AG04449 (cell line): ENCODE measurements at regions not wholly inside any gene's neighbourhood (a gene's known extent, or its start where the extent isn't known, plus 50 kb on each side); places are given as distances from the start of the nearest gene placed in this dataset.
"Not testable (repeated sequence)": the region's sequence is repeated elsewhere in the genome, so short reads cannot be mapped to it uniquely, and the experiment has no call there.

Source experiments
- CTCF ChIA-PET: fragments of 350-600 bp; formaldehyde crosslinking; extraction: SDS; loops from one replicate; lab custom pipeline; 2021; ENCODE audit warnings: antibody characterized with exemption; lab: Yijun Ruan, JAX
- POLR2A ChIA-PET: fragments of 400-600, 350-600 bp; formaldehyde crosslinking; extraction: SDS; loops from one replicate; lab custom pipeline; 2020; ENCODE audit warnings: antibody characterized with exemption, inconsistent platforms; lab: Yijun Ruan, JAX
- DNase-seq: peaks from one replicate; pipeline ENCODE4 v3.0.0-alpha.2; 2010; ENCODE audit warnings: low read depth, low spot score
- H3K4me3 ChIP-seq: 2 replicates; pipeline ENCODE4 v1.5.1; 2011; ENCODE audit warnings: low read depth, mild to moderate bottlenecking, control low read depth, low read length
- CTCF ChIP-seq: IDR thresholded peaks from one replicate; pipeline ENCODE4 v1.5.1; 2011; ENCODE audit warnings: mild to moderate bottlenecking, moderate library complexity, low read length, control low read depth, inconsistent platforms; ENCODE audit not compliant: insufficient read depth; ENCODE audit errors: missing control alignments

GRCh38 chr3:87553058-87553457, 276.7 kb upstream of the POU1F1 start:
- ChIA-PET CTCF (no interaction called here), POLR2A (no interaction called here)
- no peak for DNase-seq
- no peak overlapping the region for H3K4me3 ChIP-seq
- TF ChIP-seq CTCF = no peak

- H3K4me3 ChIP-seq = no peak overlapping the region
- no peak for DNase-seq
- ChIA-PET POLR2A (no interaction called here), CTCF (no interaction called here)
- no peak for TF ChIP-seq CTCF
Observed at GRCh38 chr3:87550892-87551291, 274.5 kb upstream of the POU1F1 start.

- ChIA-PET CTCF (no interaction called here), POLR2A (no interaction called here)
- no peak for TF ChIP-seq CTCF
- DNase-seq = no peak
- H3K4me3 ChIP-seq = no peak overlapping the region
Observed at GRCh38 chr3:87549208-87549607, 272.8 kb upstream of the POU1F1 start.

GRCh38 chr3:87548271-87548670, 271.9 kb upstream of the POU1F1 start:
- ChIA-PET POLR2A (no interaction called here), CTCF (no interaction called here)
- H3K4me3 ChIP-seq = no peak overlapping the region
- TF ChIP-seq CTCF = no peak
- DNase-seq = no peak

- H3K4me3 ChIP-seq = no peak overlapping the region
- no peak for TF ChIP-seq CTCF
- ChIA-PET CTCF (no interaction called here), POLR2A (no interaction called here)
- DNase-seq = no peak
Observed at GRCh38 chr3:87546216-87546615, 269.8 kb upstream of the POU1F1 start.

- CTCF ChIA-PET = interaction anchor here (1.5 kb wide), 1 partner anchor 283 kb away, joined by 6 read pairs; no protein-coding TSS in a partner anchor
- H3K4me3 ChIP-seq, POLR2A ChIA-PET, DNase-seq: not testable (repeated sequence)
Observed at GRCh38 chr3:87543408-87543807, 267.0 kb upstream of the POU1F1 start.

- H3K4me3 ChIP-seq = no peak overlapping the region
- ChIA-PET CTCF (interaction anchor here (0.8 to 1.5 kb wide), 2 partner anchors 244 to 282 kb away, joined by 3 to 6 read pairs; no protein-coding TSS in a partner anchor), POLR2A (no interaction called here)
- no peak for DNase-seq
- TF ChIP-seq CTCF = no peak
Observed at GRCh38 chr3:87541723-87542122, 265.3 kb upstream of the POU1F1 start.

- CTCF ChIA-PET, H3K4me3 ChIP-seq, POLR2A ChIA-PET, DNase-seq: not testable (repeated sequence)
Observed at GRCh38 chr3:87538722-87539121, 262.3 kb upstream of the POU1F1 start.
